IPS-15b (cell line): ENCODE measurements at regions not wholly inside any gene's neighbourhood (a gene's known extent, or its start where the extent isn't known, plus 50 kb on each side); places are given as distances from the start of the nearest gene placed in this dataset.

Experiments
- H3K27me3 ChIP-seq: one replicate; pipeline ENCODE4 v1.6.1; 2013; ENCODE audit warnings: low read length; ENCODE audit not compliant: control insufficient read depth, insufficient read depth
- H3K36me3 ChIP-seq: one replicate; pipeline ENCODE4 v1.6.1; 2013; ENCODE audit warnings: low read length; ENCODE audit not compliant: control insufficient read depth, insufficient read depth
- H3K4me1 ChIP-seq: one replicate; pipeline ENCODE4 v1.6.1; 2013; ENCODE audit warnings: mild to moderate bottlenecking, low read length; ENCODE audit not compliant: control insufficient read depth, insufficient read depth
- H3K4me3 ChIP-seq: one replicate; pipeline ENCODE4 v1.5.1; 2013; ENCODE audit warnings: low read depth, low read length
- H3K9ac ChIP-seq: one replicate; pipeline ENCODE4 v1.6.1; 2013; ENCODE audit warnings: low read depth, mild to moderate bottlenecking, low read length
- H3K9me3 ChIP-seq: one replicate; pipeline ENCODE4 v1.6.1; 2013; ENCODE audit warnings: mild to moderate bottlenecking, low read length; ENCODE audit not compliant: control insufficient read depth, insufficient read depth

DNA sequence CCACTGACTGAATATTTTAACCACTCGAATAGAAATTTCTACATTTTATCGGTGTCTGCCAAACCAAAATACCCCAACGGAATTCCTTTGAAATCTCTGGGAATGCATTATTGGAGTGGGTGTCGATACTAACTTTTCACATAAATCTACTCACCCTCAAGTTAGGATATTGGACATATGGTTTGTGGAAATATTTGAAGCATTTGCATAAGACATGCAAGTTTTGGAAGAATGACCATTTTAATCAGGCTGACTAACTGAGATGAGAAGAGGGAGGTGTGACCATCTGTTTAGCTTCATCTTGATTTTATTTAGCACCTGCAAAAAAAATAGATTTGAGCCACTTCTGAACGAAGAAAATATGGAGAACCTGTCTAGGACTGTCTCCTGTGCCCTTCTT lies 61.2 kb downstream of the KLF6 start:
- H3K36me3 ChIP-seq: no peaks in the 10 kb centered on the region
- H3K27me3 ChIP-seq: no peaks in the 10 kb centered on the region
- H3K9me3 ChIP-seq: no peaks in the 10 kb centered on the region
- no peak overlapping the region for H3K9ac ChIP-seq
- H3K4me3 ChIP-seq: no peak overlapping the region
- no peaks in the 10 kb centered on the region for H3K4me1 ChIP-seq

DNA sequence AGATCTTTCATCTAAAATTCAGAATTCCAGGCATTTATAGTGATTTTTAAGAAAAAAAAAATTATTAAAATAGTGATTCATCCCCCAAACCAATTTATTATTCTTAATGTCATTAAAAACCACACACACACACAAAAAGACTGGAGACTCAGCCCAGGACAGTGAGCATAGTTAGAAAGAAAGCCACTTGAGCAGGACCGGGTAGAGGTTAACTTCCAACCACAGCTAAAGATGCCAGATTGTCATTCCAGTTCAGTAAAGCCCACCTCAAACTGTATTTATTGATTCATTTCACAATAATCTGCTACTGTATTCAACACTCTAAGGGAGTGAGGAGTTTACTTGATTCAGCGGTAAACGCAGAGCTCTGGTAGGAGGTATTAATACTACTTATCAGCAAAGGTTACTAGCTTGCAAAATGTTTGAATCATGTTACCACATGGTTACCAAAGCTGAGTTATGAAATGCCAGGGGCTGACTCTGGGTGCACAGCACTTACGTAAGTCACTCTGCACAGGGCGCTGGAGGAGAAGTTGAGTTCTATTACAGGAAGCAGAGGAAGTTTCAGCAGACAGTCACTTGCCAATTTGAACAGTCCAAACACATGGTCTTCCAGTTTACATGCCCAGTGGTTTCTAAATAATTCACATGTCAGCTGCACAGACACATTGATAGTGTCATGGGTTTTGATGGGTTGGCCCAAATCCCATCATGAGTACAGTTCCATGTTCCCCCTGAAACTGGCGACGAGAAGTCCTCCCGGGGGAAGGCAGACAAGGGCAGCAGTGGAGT lies 64.6 kb downstream of the KLF6 start:
- Histone ChIP-seq H3K4me1 (no peaks in the 10 kb centered on the region), H3K9ac (no peak overlapping the region), H3K36me3 (no peaks in the 10 kb centered on the region), H3K9me3 (no peaks in the 10 kb centered on the region), H3K4me3 (no peak overlapping the region), H3K27me3 (no peaks in the 10 kb centered on the region)

DNA sequence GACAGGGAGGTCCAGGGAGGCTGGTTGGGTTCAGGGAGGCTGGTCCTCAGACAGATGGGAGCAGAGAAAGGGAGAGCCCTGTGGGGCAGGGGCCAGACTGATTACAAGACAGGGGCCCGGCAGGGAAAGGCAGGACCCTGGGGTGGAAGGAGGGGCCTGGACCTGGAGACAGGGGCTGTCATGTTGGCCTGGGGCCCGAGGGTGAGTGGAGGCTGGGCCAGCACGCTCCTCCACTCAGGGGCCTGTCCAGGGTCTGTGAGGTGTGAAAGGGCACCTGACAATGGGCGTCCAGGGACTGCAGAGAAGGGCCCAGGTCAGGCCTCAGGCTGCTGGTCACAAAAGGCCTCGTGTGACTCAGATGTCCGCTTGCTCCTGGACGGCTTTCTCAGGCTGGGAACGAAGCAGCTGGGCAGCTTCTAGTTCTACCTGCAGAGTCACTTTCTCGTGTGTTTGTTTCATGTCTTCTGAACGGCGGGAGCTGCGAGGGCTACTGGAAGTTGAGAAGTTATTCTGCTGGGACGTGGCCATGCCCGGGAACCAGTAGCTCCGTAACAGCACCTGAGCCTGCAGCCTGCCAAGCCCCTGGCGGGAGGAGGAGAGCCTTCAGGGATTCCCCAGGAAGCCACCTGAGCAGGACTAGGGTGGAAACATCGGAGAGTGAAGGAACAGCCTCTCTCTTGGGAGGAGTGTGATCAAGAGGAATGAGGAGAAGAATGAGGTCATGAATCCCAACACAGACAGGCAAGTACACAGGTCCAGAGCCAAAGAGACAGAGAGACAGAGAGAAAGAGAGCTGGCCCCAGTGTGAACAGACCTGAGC lies 65.8 kb downstream of the KLF6 start:
- Histone ChIP-seq H3K4me1 (no peaks in the 10 kb centered on the region), H3K4me3 (no peak overlapping the region), H3K36me3 (no peaks in the 10 kb centered on the region), H3K27me3 (no peaks in the 10 kb centered on the region), H3K9me3 (no peaks in the 10 kb centered on the region), H3K9ac (no peak overlapping the region)

DNA sequence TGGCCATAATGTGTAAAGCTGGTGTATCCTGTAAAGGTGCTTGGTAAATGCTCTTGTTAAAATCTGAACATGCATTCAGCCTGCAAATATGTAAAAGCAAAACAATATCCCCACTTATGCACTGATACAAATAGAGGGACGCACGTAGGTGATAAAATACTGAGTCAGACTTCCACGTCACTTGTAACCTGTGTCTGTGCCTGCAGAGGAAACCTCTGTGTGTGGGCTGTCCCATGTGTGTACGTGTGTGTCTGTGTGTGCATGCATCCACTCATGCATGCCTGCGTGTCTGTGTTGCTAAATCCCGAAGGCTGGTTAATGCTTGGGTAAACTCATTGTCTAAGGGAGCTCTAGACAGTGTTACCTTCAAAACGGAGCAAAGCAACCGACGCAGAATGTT lies 68.9 kb downstream of the KLF6 start:
- no peaks in the 10 kb centered on the region for H3K4me1 ChIP-seq
- no peak overlapping the region for H3K9ac ChIP-seq
- H3K27me3 ChIP-seq: no peaks in the 10 kb centered on the region
- no peaks in the 10 kb centered on the region for H3K36me3 ChIP-seq
- no peaks in the 10 kb centered on the region for H3K9me3 ChIP-seq
- no peak overlapping the region for H3K4me3 ChIP-seq

DNA sequence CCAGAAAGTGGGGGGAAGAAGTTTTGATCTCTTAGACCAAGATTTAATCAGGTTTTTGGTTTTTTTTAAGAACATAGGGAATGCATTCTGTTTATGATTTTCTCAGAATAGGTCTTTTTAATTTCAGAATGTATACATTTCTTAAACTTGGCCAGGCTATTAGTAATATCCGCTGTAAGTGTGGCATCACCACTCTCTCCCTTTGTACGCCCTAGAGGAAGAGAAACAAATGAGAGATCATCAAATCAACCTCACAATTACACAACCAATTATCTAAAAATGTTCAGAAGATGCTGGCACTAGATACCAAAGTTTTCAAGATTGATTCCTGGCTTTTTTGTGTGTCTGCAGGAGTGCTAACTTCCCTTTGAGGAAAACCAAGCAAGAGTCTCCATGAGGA lies 70.0 kb downstream of the KLF6 start:
- H3K4me1 ChIP-seq: no peaks in the 10 kb centered on the region
- H3K36me3 ChIP-seq: no peaks in the 10 kb centered on the region
- no peaks in the 10 kb centered on the region for H3K27me3 ChIP-seq
- no peaks in the 10 kb centered on the region for H3K9me3 ChIP-seq
- H3K4me3 ChIP-seq: no peak overlapping the region
- H3K9ac ChIP-seq: no peak overlapping the region

DNA sequence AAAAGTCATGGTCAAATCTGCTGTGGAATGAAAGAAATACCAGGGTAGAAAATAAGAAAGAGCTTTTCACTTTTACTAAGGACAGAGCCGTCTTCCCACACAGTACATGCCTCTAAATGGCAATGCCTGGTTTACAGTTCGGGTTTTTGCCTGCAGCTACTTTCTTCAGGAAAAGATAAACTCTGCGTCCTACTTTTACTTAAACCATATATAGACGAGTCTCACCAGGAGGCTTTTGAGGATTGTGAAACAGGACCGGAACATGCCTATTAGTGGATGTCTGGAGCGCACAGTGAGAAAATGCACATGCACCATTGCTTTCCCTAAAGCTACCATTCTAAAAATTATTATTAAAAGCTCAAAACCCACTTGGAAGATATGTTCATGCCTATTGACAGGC lies 70.5 kb downstream of the KLF6 start:
- Histone ChIP-seq H3K4me3 (no peak overlapping the region), H3K27me3 (no peaks in the 10 kb centered on the region), H3K4me1 (no peaks in the 10 kb centered on the region), H3K9ac (no peak overlapping the region), H3K9me3 (no peaks in the 10 kb centered on the region), H3K36me3 (no peaks in the 10 kb centered on the region)

DNA sequence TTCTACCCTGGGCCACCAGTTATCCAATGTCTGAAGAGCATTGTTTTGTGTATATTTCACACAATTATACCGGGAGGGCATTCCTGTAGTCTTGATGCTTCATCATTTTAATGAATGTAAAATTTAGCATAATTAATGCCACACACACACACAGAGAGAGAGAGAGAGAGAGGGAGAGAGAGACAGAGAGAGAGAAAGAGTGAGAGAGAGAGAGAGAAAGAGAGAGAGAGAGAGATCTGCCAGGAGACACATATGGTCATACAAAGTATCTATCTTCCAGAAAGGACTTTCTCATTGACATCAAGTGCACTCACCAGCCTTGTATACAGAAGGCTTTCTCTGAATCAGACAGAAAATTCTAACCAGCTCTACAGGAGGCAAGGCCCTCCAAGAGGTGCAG lies 72.3 kb downstream of the KLF6 start:
- no peak overlapping the region for H3K4me3 ChIP-seq
- H3K27me3 ChIP-seq: no peaks in the 10 kb centered on the region
- no peak overlapping the region for H3K9ac ChIP-seq
- no peaks in the 10 kb centered on the region for H3K9me3 ChIP-seq
- H3K4me1 ChIP-seq: peaks cover 3% of the 10 kb centered on the region
- no peaks in the 10 kb centered on the region for H3K36me3 ChIP-seq

DNA sequence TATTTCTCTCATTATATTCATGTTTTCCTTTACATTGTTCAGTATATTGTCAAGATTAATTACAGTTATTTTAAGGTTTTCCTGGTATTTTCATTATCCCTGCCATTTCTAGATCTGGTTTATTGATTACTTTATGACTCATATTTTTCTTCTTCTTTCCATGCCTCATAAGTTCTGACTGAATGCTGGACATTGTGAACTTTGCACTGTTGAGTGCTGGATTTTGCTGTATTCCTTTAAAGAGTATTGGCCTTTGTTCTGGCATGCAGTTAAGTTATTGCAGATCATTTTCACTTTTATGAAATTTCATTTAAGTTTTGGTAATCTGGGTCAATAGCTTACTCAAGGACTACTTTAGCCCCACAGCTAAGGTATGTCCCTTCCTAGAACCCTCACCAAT lies 73.1 kb downstream of the KLF6 start:
- Histone ChIP-seq H3K4me1 (peaks cover 3% of the 10 kb centered on the region), H3K9me3 (no peaks in the 10 kb centered on the region), H3K36me3 (no peaks in the 10 kb centered on the region), H3K9ac (no peak overlapping the region), H3K4me3 (no peak overlapping the region), H3K27me3 (no peaks in the 10 kb centered on the region)

DNA sequence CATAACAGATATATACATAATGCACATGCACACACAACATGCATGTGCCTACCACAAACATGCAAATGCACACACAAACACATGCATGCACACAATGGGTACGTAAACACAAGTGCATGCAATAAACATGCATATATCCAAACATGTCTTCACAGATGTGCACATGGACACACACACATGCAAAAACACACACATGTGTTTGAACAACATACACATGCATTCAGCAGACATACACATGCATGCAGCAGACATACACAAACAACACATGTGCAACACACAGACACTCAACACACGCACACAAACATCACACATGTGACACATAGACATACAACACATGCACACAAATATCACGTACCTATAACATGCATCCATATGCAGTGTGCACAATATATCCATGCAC lies 74.2 kb downstream of the KLF6 start:
- Histone ChIP-seq H3K9me3 (no peaks in the 10 kb centered on the region), H3K36me3 (no peaks in the 10 kb centered on the region), H3K4me1 (peaks cover 3% of the 10 kb centered on the region), H3K27me3 (no peaks in the 10 kb centered on the region), H3K4me3 (no peak overlapping the region), H3K9ac (no peak overlapping the region)

DNA sequence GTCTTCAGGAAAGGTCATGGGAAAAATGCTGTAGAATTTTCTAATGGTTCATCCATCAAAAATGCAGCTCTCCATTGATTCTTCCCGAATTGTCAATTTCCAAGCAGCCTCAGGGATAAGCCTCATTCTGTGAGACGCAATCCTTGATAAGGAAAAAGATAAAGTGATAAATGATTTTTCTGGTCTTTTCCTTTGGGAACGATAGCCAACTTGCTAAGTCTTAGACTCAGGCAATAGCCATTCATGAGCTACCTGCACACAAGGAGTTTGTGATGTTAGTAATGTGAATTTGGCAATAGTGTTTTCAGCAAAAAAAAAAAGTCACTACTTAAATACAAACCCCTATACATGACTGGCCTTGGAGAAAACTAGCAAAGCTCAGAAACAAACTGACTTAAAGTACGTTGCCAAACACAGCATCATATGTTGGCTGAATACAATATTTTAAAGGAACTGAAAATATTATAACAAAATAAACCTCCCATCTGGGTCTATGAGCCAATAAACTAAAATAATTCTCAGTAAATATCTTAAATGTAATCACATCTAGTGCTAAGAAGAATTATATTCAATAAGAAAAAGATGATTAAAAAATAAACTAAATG lies 75.5 kb downstream of the KLF6 start:
- Histone ChIP-seq H3K4me3 (no peak overlapping the region), H3K9ac (no peak overlapping the region), H3K4me1 (peaks cover 3% of the 10 kb centered on the region), H3K27me3 (no peaks in the 10 kb centered on the region), H3K9me3 (no peaks in the 10 kb centered on the region), H3K36me3 (no peaks in the 10 kb centered on the region)

DNA sequence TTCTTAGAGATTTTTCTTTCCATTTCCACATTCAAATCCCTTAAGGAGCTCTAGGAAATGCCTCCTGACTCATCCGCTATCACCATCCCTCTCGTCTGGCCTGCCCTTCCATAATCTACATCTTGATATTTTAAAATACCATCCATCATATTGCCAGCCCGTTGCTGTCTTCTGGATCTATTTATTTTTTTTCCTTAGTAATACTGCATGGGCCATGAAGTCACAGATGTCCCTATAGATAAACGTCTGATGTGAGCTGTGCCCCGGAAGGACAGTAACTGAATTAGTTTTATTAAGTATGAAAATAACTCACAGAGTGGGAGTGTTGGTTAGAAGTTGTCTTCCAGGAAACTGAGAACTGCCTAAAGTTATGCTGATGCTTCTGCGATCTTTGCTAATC lies 76.2 kb downstream of the KLF6 start:
- Histone ChIP-seq H3K9ac (no peak overlapping the region), H3K36me3 (no peaks in the 10 kb centered on the region), H3K4me3 (no peak overlapping the region), H3K9me3 (no peaks in the 10 kb centered on the region), H3K27me3 (no peaks in the 10 kb centered on the region), H3K4me1 (peaks cover 3% of the 10 kb centered on the region)
